ENCODE measurements at regions not wholly inside any gene's neighbourhood (a gene's known extent, or its start where the extent isn't known, plus 50 kb on each side); places are given as distances from the start of the nearest gene placed in this dataset.
"Not testable (repeated sequence)": the region's sequence is repeated elsewhere in the genome, so short reads cannot be mapped to it uniquely, and the experiment has no call there.

DNA sequence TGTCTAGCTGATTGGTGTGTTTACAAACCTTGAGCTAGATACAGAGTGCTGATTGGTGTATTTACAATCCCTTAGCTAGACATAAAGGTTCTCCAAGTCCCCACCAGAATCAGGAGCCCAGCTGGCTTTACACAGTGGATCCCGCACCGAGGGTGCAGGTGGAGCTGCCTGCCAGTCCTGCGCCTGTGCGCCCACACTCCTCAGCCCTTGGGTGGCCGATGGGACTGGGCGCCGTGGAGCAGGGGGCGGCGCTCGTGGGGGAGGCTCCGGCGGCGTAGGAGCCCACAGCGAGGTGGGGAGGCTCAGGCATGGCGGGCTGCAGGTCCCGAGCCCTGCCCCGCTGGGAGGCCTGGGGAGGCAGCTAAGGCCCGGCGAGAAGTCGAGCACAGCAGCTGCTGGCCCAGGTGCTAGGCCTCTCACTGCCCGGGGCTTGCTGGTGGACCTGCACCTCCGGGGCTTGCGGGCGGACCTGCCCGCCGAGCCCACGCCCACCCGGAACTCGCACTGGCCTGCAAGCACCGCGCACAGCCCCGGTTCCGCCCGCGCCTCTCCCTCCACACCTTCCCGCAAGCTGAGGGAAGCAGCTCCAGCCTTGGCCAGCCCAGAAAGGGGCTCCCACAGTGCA is 51.0 kb upstream of the CDYL start:
- H2AFZ ChIP-seq (ENCODE audit: low read length); DNase-seq; H3K4me2 ChIP-seq (ENCODE audit: low read depth, low read length, poor library complexity, severe bottlenecking); H3K27me3 ChIP-seq (ENCODE audit: low read length); H3K9me2 ChIP-seq (replicated peaks; ENCODE audit: insufficient read depth, low read length); H3K79me2 ChIP-seq (ENCODE audit: low read length); H3K4me3 ChIP-seq (ENCODE audit: low read length); H3K36me3 ChIP-seq (ENCODE audit: insufficient read depth, low read length); H3K9ac ChIP-seq (ENCODE audit: low read length); H3K9me3 ChIP-seq (ENCODE audit: low read length); H3K27ac ChIP-seq (ENCODE audit: low read length); H3K4me1 ChIP-seq (ENCODE audit: low read length); H4K20me1 ChIP-seq (ENCODE audit: insufficient read depth, low read depth, low read length): not testable (repeated sequence)

DNA sequence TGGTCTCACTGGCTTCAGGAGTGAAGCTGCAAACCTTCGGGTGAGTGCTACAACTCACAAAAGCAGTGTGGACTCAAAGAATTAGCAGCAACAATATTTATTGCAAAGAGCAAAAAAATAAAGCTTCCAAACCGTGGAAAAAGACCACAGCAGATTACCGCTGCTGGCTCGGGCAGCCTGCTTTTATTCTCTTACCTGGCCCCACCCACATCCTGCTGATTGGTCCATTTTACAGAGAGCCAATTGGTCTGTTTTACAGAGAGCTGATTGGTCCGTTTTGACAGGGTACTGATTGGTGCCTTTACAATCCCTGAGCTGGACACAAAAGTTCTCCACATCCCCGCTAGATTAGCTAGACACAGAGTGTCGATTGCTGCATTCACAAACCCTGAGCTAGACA is 51.5 kb upstream of the CDYL start:
- not testable (repeated sequence) for H3K79me2 ChIP-seq (ENCODE audit: low read length); H3K9me2 ChIP-seq (replicated peaks; ENCODE audit: insufficient read depth, low read length); H2AFZ ChIP-seq (ENCODE audit: low read length); H3K4me1 ChIP-seq (ENCODE audit: low read length); H3K9me3 ChIP-seq (ENCODE audit: low read length); H3K4me2 ChIP-seq (ENCODE audit: low read depth, low read length, poor library complexity, severe bottlenecking); H3K36me3 ChIP-seq (ENCODE audit: insufficient read depth, low read length); H3K9ac ChIP-seq (ENCODE audit: low read length); H3K27me3 ChIP-seq (ENCODE audit: low read length); H4K20me1 ChIP-seq (ENCODE audit: insufficient read depth, low read depth, low read length); H3K4me3 ChIP-seq (ENCODE audit: low read length); H3K27ac ChIP-seq (ENCODE audit: low read length); DNase-seq

DNA sequence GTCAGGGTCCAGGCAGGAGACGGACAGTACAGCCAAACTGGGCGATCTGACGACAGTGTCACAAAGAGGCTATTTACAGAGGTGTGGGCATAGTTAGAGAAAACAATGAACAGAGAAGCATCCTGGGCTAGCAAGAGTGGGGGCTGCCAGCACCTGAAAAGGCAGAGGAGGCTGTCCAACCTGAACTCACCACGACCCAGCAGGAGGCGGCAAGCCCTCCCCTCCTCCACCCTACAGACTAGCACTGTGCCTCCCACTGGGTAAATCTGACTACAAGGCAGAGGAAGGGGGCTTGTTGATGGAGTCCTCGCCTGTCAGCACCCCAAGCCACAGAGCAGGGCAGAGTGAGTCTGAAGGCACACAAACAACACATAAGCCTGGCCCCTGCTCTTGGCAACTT is 52.8 kb upstream of the CDYL start:
- H3K27ac ChIP-seq (ENCODE audit: low read length), result no peak overlapping the region
- H3K9me3 ChIP-seq (ENCODE audit: low read length), result no peaks in the 10 kb centered on the region
- no peaks in the 10 kb centered on the region for H3K36me3 ChIP-seq (ENCODE audit: insufficient read depth, low read length)
- H4K20me1 ChIP-seq (ENCODE audit: insufficient read depth, low read depth, low read length), result no peaks in the 10 kb centered on the region
- H3K79me2 ChIP-seq (ENCODE audit: low read length), result no peaks in the 10 kb centered on the region
- no peaks in the 10 kb centered on the region for H3K27me3 ChIP-seq (ENCODE audit: low read length)
- no peaks in the 10 kb centered on the region for H3K9me2 ChIP-seq (replicated peaks; ENCODE audit: insufficient read depth, low read length)
- DNase-seq, result no peak
- H2AFZ ChIP-seq (ENCODE audit: low read length), result no peak overlapping the region
- no peaks in the 10 kb centered on the region for H3K4me1 ChIP-seq (ENCODE audit: low read length)
- H3K9ac ChIP-seq (ENCODE audit: low read length), result no peak overlapping the region
- H3K4me3 ChIP-seq (ENCODE audit: low read length), result no peak overlapping the region
- H3K4me2 ChIP-seq (ENCODE audit: low read depth, low read length, poor library complexity, severe bottlenecking), result no peak overlapping the region

DNA sequence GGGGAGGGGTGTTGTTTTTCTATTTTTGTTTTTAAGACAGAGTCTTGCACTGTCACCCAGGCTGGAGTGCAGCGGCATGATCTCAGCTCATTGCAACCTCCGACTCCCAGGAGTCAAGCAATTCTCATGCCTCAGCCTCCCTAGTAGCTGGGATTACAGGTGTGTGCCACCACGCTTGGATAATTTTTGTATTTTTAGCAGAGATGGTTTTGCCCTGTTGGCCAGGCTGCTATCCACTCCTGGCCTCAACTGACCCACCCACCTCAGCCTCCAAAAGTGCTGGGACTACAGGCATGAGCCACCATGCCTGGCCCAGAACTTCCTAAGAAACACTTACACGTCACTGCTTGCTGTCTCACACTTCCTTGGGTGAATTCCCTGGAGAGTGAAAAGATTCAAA is 54.8 kb upstream of the CDYL start:
- not testable (repeated sequence) for H3K9me3 ChIP-seq (ENCODE audit: low read length); H2AFZ ChIP-seq (ENCODE audit: low read length); H3K36me3 ChIP-seq (ENCODE audit: insufficient read depth, low read length); DNase-seq; H3K9ac ChIP-seq (ENCODE audit: low read length); H3K79me2 ChIP-seq (ENCODE audit: low read length); H3K4me1 ChIP-seq (ENCODE audit: low read length); H3K27ac ChIP-seq (ENCODE audit: low read length); H3K27me3 ChIP-seq (ENCODE audit: low read length); H3K4me3 ChIP-seq (ENCODE audit: low read length); H3K4me2 ChIP-seq (ENCODE audit: low read depth, low read length, poor library complexity, severe bottlenecking); H4K20me1 ChIP-seq (ENCODE audit: insufficient read depth, low read depth, low read length); H3K9me2 ChIP-seq (replicated peaks; ENCODE audit: insufficient read depth, low read length)

DNA sequence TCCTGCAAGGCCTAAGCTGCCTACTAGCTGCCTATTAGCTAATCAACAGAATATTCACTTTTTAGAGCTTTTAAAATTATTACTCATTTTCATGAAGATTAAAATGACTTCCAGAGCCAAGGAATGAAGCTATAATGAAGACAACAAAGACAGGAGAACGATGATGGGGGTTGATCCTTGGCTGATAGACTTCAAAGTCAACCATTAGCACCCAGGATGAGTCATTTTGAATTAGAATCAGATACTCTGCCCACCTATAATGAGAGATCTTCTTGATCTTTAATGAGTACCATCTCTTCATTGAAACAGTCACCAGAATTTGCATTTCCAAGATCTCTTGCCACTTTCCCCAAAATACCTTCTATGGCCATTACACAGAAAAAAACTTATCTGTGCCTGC is 56.7 kb upstream of the CDYL start:
- Histone ChIP-seq H3K9me2 (replicated peaks; ENCODE audit: insufficient read depth, low read length) (no peaks in the 10 kb centered on the region), H3K79me2 (ENCODE audit: low read length) (no peaks in the 10 kb centered on the region), H2AFZ (ENCODE audit: low read length) (no peak overlapping the region), H3K4me3 (ENCODE audit: low read length) (no peak overlapping the region), H3K9me3 (ENCODE audit: low read length) (no peaks in the 10 kb centered on the region), H3K9ac (ENCODE audit: low read length) (no peak overlapping the region), H4K20me1 (ENCODE audit: insufficient read depth, low read depth, low read length) (no peaks in the 10 kb centered on the region), H3K4me1 (ENCODE audit: low read length) (no peaks in the 10 kb centered on the region), H3K27ac (ENCODE audit: low read length) (no peak overlapping the region), H3K36me3 (ENCODE audit: insufficient read depth, low read length) (no peaks in the 10 kb centered on the region), H3K4me2 (ENCODE audit: low read depth, low read length, poor library complexity, severe bottlenecking) (no peak overlapping the region), H3K27me3 (ENCODE audit: low read length) (no peaks in the 10 kb centered on the region)
- DNase-seq, result no peak

DNA sequence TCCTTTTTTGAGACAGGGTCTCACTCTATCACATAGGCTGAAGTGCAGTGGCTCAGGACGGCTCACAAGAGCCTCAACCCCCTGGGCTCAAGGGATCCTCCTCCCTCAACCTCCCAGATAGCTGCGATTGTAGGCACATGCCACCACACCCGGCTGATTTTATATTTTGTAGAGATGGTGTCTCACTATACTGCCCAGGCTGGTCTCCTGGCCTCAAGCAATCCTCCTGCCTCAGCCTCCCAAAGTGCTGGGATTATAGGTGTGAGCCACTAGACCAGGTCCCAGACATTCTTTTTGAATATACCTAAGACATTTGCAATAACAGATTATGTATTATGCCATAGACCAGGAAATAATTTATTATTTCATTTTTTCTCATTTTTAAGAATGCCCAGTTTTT is 58.3 kb upstream of the CDYL start:
- no peaks in the 10 kb centered on the region for H3K27me3 ChIP-seq (ENCODE audit: low read length)
- no peak overlapping the region for H3K4me2 ChIP-seq (ENCODE audit: low read depth, low read length, poor library complexity, severe bottlenecking)
- no peak overlapping the region for H3K27ac ChIP-seq (ENCODE audit: low read length)
- no peak overlapping the region for H3K9ac ChIP-seq (ENCODE audit: low read length)
- H3K79me2 ChIP-seq (ENCODE audit: low read length), result no peaks in the 10 kb centered on the region
- DNase-seq, result no peak
- no peak overlapping the region for H3K4me3 ChIP-seq (ENCODE audit: low read length)
- no peaks in the 10 kb centered on the region for H4K20me1 ChIP-seq (ENCODE audit: insufficient read depth, low read depth, low read length)
- no peaks in the 10 kb centered on the region for H3K9me2 ChIP-seq (replicated peaks; ENCODE audit: insufficient read depth, low read length)
- H3K9me3 ChIP-seq (ENCODE audit: low read length), result no peaks in the 10 kb centered on the region
- H3K36me3 ChIP-seq (ENCODE audit: insufficient read depth, low read length), result no peaks in the 10 kb centered on the region
- no peak overlapping the region for H2AFZ ChIP-seq (ENCODE audit: low read length)
- H3K4me1 ChIP-seq (ENCODE audit: low read length), result no peaks in the 10 kb centered on the region

DNA sequence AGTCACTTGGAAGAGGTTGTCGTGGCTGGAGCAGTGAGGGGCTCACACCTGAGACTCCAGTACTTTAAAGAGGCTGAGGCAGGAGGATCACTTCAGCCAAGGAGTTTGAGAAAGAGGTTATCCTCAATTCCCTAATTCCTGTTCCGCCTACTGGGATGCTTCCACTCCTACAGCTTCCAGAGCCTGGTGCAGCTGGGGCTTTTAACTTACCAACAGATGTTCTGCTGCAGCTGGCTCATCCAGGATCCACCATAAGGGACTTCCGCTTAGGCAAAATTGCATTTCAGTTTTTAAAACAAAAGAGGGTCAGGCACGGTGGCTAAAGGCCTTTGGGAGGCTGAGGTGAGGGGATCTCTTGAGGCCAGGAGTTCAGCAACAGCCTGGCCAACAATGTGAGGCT is 59.1 kb upstream of the CDYL start:
- Histone ChIP-seq H3K27ac (ENCODE audit: low read length) (no peak overlapping the region), H3K79me2 (ENCODE audit: low read length) (no peaks in the 10 kb centered on the region), H3K9me3 (ENCODE audit: low read length) (no peaks in the 10 kb centered on the region), H2AFZ (ENCODE audit: low read length) (no peak overlapping the region), H3K9ac (ENCODE audit: low read length) (no peak overlapping the region), H4K20me1 (ENCODE audit: insufficient read depth, low read depth, low read length) (no peaks in the 10 kb centered on the region), H3K4me2 (ENCODE audit: low read depth, low read length, poor library complexity, severe bottlenecking) (no peak overlapping the region), H3K27me3 (ENCODE audit: low read length) (no peaks in the 10 kb centered on the region), H3K4me1 (ENCODE audit: low read length) (no peaks in the 10 kb centered on the region), H3K9me2 (replicated peaks; ENCODE audit: insufficient read depth, low read length) (no peaks in the 10 kb centered on the region), H3K36me3 (ENCODE audit: insufficient read depth, low read length) (no peaks in the 10 kb centered on the region), H3K4me3 (ENCODE audit: low read length) (no peak overlapping the region)
- DNase-seq, result no peak

DNA sequence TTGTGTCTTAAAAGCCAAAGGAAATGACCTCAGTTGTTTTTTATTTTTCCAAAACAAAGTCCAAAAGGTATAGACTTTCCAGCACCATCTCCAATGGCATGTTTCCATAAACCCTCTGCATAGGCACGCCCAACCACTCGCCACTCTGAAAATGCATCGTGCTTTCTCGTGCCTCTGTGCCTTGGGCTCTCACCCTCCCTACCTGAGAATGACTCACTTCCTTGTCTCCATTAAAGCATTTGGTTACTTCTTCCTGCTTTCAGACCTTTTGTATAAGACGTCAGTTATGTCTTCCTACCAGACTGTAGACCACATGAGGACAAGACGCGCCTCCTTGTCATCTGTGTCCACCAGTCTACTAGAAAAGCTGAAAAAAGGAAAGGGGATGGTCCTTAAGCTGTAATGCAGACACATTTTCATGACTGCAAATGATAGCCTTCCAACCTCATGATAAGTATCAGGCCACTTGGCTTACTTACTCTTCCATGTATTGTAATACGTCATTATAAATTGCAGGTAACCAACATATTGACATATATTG is 61.2 kb upstream of the CDYL start:
- Histone ChIP-seq H3K9me2 (replicated peaks; ENCODE audit: insufficient read depth, low read length) (no peaks in the 10 kb centered on the region), H3K4me2 (ENCODE audit: low read depth, low read length, poor library complexity, severe bottlenecking) (no peak overlapping the region), H3K4me1 (ENCODE audit: low read length) (no peaks in the 10 kb centered on the region), H3K27ac (ENCODE audit: low read length) (no peak overlapping the region), H3K9me3 (ENCODE audit: low read length) (no peaks in the 10 kb centered on the region), H3K4me3 (ENCODE audit: low read length) (no peak overlapping the region), H3K79me2 (ENCODE audit: low read length) (no peaks in the 10 kb centered on the region), H3K9ac (ENCODE audit: low read length) (no peak overlapping the region), H3K27me3 (ENCODE audit: low read length) (no peaks in the 10 kb centered on the region), H2AFZ (ENCODE audit: low read length) (no peak overlapping the region), H4K20me1 (ENCODE audit: insufficient read depth, low read depth, low read length) (no peaks in the 10 kb centered on the region), H3K36me3 (ENCODE audit: insufficient read depth, low read length) (no peaks in the 10 kb centered on the region)
- DNase-seq, result no peak

DNA sequence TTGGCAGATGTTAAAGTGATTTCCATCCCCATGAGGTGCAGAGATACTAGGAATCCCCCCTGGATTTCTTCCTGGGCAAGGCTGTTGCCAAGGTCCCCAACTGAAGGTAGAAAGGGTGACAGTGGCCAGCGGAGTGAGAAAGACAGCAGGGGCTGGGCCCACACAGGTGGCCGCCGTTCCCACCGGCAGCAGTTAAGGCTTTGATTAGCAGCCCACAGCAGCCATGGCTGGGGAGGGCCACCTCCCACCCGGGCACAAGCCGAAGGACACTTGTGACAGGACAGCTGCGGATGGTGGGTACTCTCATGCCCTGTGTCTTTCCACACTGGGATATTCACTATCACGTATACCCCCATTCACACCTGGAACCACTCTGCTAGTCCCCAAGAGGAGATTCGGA is 63.9 kb upstream of the CDYL start:
- H3K4me2 ChIP-seq (ENCODE audit: low read depth, low read length, poor library complexity, severe bottlenecking), result no peak overlapping the region
- H3K9me3 ChIP-seq (ENCODE audit: low read length), result no peaks in the 10 kb centered on the region
- no peaks in the 10 kb centered on the region for H3K79me2 ChIP-seq (ENCODE audit: low read length)
- H3K4me3 ChIP-seq (ENCODE audit: low read length), result no peak overlapping the region
- H3K36me3 ChIP-seq (ENCODE audit: insufficient read depth, low read length), result no peaks in the 10 kb centered on the region
- H3K9me2 ChIP-seq (replicated peaks; ENCODE audit: insufficient read depth, low read length), result no peaks in the 10 kb centered on the region
- no peaks in the 10 kb centered on the region for H3K27me3 ChIP-seq (ENCODE audit: low read length)
- no peaks in the 10 kb centered on the region for H3K4me1 ChIP-seq (ENCODE audit: low read length)
- no peak overlapping the region for H2AFZ ChIP-seq (ENCODE audit: low read length)
- DNase-seq, result no peak
- H3K9ac ChIP-seq (ENCODE audit: low read length), result no peak overlapping the region
- no peak overlapping the region for H3K27ac ChIP-seq (ENCODE audit: low read length)
- no peaks in the 10 kb centered on the region for H4K20me1 ChIP-seq (ENCODE audit: insufficient read depth, low read depth, low read length)
